ENCODE measurements at regions not wholly inside any gene's neighbourhood (a gene's known extent, or its start where the extent isn't known, plus 50 kb on each side); places are given as distances from the start of the nearest gene placed in this dataset.

GRCh38 chr6:43900916-43901732, 131.1 kb downstream of the VEGFA start:
- no peak for DNase-seq
- no peaks in the 10 kb centered on the region for H3K9me3 ChIP-seq (replicated peaks in 1 of 3)
- H3K4me3 ChIP-seq, result no peak overlapping the region
- H3K36me3 ChIP-seq (replicated peaks in 1 of 2), result no peaks in the 10 kb centered on the region
- no peak for TF ChIP-seq CTCF (IDR thresholded peaks at IDR 0.05)
- no peak for TF ChIP-seq POLR2A (IDR thresholded peaks at IDR 0.05)
- 76 to 86% (median 81%) methylated on average over 12 to 13 of the region's 13 CpGs for WGBS, 4 donors
- H3K27ac ChIP-seq, result no peak overlapping the region
- no peaks in the 10 kb centered on the region for H3K27me3 ChIP-seq
- intact Hi-C loops (cut with DNase I), result no loop called here
- no peaks in the 10 kb centered on the region for H3K4me1 ChIP-seq (replicated peaks in 1 of 2)

- no peaks in the 10 kb centered on the region for H3K36me3 ChIP-seq (replicated peaks in 1 of 2)
- TF ChIP-seq POLR2A (IDR thresholded peaks at IDR 0.05), result no peak
- no peak for TF ChIP-seq CTCF (IDR thresholded peaks at IDR 0.05)
- intact Hi-C loops (cut with DNase I), result no loop called here
- H3K27ac ChIP-seq, result no peak overlapping the region
- H3K4me3 ChIP-seq, result no peak overlapping the region
- no peaks in the 10 kb centered on the region for H3K4me1 ChIP-seq (replicated peaks in 1 of 2)
- DNase-seq, result no peak
- H3K9me3 ChIP-seq (replicated peaks in 1 of 3), result no peaks in the 10 kb centered on the region
- H3K27me3 ChIP-seq, result no peaks in the 10 kb centered on the region
- 83 to 90% (median 86%) methylated on average over 3 of the region's 3 CpGs for WGBS, 4 donors
Measured at GRCh38 chr6:43900560-43900915, 130.5 kb downstream of the VEGFA start.

GRCh38 chr6:43899830-43900229, 129.8 kb downstream of the VEGFA start:
- Histone ChIP-seq H3K4me1 (replicated peaks in 1 of 2) (no peaks in the 10 kb centered on the region), H3K27ac (no peak overlapping the region), H3K36me3 (replicated peaks in 1 of 2) (no peaks in the 10 kb centered on the region), H3K9me3 (replicated peaks in 1 of 3) (no peaks in the 10 kb centered on the region), H3K27me3 (no peaks in the 10 kb centered on the region), H3K4me3 (no peak overlapping the region)
- no peak for DNase-seq
- TF ChIP-seq CTCF (IDR thresholded peaks at IDR 0.05) (no peak), POLR2A (IDR thresholded peaks at IDR 0.05) (no peak)
- intact Hi-C loops (cut with DNase I), result no loop called here
- 87 to 96% (median 91%) methylated on average over 4 of the region's 4 CpGs for WGBS, 4 donors

DNA sequence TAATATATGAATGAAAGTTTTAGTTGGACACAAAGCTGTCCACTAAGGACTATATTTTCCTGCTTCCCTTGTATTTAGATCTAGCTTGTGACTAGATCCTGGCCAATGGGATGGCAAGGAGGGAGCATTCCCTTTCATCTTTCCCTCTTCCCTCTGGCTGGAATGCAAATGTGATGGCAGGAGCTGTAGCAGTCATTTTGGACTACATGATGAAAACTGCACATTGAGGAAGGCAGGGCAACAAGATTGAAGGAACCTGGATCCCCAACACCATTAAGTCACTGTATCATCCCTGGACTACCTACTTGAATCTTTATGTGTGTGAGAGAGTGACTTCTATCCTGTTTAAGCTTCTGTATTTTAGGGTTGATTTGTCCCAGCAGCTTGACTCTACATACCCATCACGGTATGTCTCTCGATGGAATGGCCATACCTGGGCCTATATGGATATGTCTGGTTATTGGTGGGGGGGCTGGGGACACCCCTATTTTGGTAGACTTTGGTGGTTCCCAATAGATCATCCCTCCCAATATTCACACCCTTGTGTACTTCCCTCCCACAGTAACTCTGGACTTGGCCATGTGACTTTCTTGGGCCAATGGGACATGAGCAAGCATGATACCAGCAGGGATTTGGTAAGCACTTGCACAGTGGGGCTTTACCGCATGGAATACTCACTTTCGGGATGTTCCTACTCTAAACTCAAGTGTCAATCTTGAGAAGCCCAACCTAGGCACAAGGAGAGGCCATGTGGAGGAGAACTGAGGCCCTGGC, 128.5 kb downstream of the VEGFA start:
- intact Hi-C loops (cut with DNase I), result no loop called here
- no peak overlapping the region for H3K4me3 ChIP-seq

More for the DNA sequence above, 128.5 kb downstream of the VEGFA start:
- H3K27me3 ChIP-seq, result no peaks in the 10 kb centered on the region
- DNase-seq, result no peak
- H3K36me3 ChIP-seq (replicated peaks in 1 of 2), result no peaks in the 10 kb centered on the region
- no peak overlapping the region for H3K27ac ChIP-seq
- peaks cover 0 to 4% of the 10 kb centered on the region in 2 donors for H3K4me1 ChIP-seq (replicated peaks in 1 of 2)
- TF ChIP-seq POLR2A (IDR thresholded peaks at IDR 0.05), result no peak
- TF ChIP-seq CTCF (IDR thresholded peaks at IDR 0.05), result no peak
- 90 to 98% (median 97%) methylated on average over 4 of the region's 4 CpGs for WGBS, 4 donors
- no peaks in the 10 kb centered on the region for H3K9me3 ChIP-seq (replicated peaks in 1 of 3)
